SK-N-SH (cell line): ENCODE measurements at regions not wholly inside any gene's neighbourhood (a gene's known extent, or its start where the extent isn't known, plus 50 kb on each side); places are given as distances from the start of the nearest gene placed in this dataset.

ENCODE experiments used
- CTCF ChIA-PET: fragments of 300-600, 350-600 bp; formaldehyde crosslinking; extraction: SDS; loops from one replicate; lab custom pipeline; 2021; lab: Yijun Ruan, JAX
- POLR2A ChIA-PET: fragments of 350-600 bp; sonication (Branson Sonifier 250); formaldehyde crosslinking; extraction: SDS; loops from one replicate; lab custom pipeline; 2020; ENCODE audit warnings: antibody characterized with exemption, inconsistent platforms; lab: Yijun Ruan, JAX
- DNase-seq: peaks from one replicate; pipeline ENCODE4 v3.0.0; 2012
- H2AFZ ChIP-seq: fragments of 200-600 bp; sonication (generic); 2 replicates; pipeline ENCODE4 v1.8.1; 2016; ENCODE audit warnings: antibody characterized with exemption, mild to moderate bottlenecking, low read depth
- H3F3A ChIP-seq: fragments of 200-600 bp; sonication (generic); replicated peaks from 2 replicates; pipeline ENCODE3; 2016; ENCODE audit warnings: antibody characterized with exemption, mild to moderate bottlenecking; ENCODE audit not compliant: insufficient read depth
- H3K27ac ChIP-seq, 2 experiments: fragments of 200-500 bp in 1 of 2; fragments of 200-600 bp in 1 of 2; sonication (Bioruptor generic) in 1 of 2; sonication (generic), shearing (Covaris generic) in 1 of 2; 2 replicates each; pipeline versions ENCODE4 v1.5.1 to v1.6.1; 2014 to 2016; ENCODE audit warnings: low read depth in 2 of 2, inconsistent platforms in 1 of 2, low read length in 1 of 2, mild to moderate bottlenecking in 1 of 2, mixed read lengths in 1 of 2
- H3K27me3 ChIP-seq: fragments of 200-600 bp; sonication (generic), shearing (Covaris generic); 2 replicates; pipeline ENCODE4 v1.6.1; 2016; ENCODE audit warnings: mixed run types; ENCODE audit not compliant: insufficient read depth
- H3K36me3 ChIP-seq, 2 experiments: fragments of 200-500 bp in 1 of 2; fragments of 200-600 bp in 1 of 2; sonication (Bioruptor generic) in 1 of 2; sonication (generic) in 1 of 2; replicated peaks in 1 of 2; 2 replicates each; pipeline versions ENCODE3 to v1.5.1; 2014 to 2016; ENCODE audit warnings: low read length in 1 of 2, mild to moderate bottlenecking in 1 of 2; ENCODE audit not compliant: insufficient read depth in 2 of 2, control insufficient read depth in 1 of 2
- H3K4me1 ChIP-seq, 2 experiments: fragments of 200-500 bp in 1 of 2; fragments of 200-600 bp in 1 of 2; sonication (Bioruptor generic) in 1 of 2; sonication (generic), shearing (Covaris generic) in 1 of 2; 2 replicates each; pipeline versions ENCODE4 v1.5.1 to v1.6.1; 2014 to 2016; ENCODE audit warnings: low read depth in 1 of 2, low read length in 1 of 2, mixed run types in 1 of 2; ENCODE audit not compliant: insufficient read depth in 2 of 2, control insufficient read depth in 1 of 2
- H3K4me2 ChIP-seq: fragments of 200-600 bp; sonication (generic), shearing (Covaris generic); 2 replicates; pipeline ENCODE4 v1.6.1; 2017; ENCODE audit warnings: mixed run types
- H3K4me3 ChIP-seq, 2 experiments: fragments of 200-500 bp in 1 of 2; fragments of 200-600 bp in 1 of 2; sonication (Bioruptor generic) in 1 of 2; sonication (generic), shearing (Covaris generic) in 1 of 2; 2 replicates each; pipeline versions ENCODE4 v1.5.1 to v1.8.1; 2014 to 2016; ENCODE audit warnings: low read depth in 2 of 2, inconsistent platforms in 1 of 2, low read length in 1 of 2, mild to moderate bottlenecking in 1 of 2, mixed read lengths in 1 of 2, moderate library complexity in 1 of 2
- H3K79me2 ChIP-seq: fragments of 200-600 bp; sonication (generic); 2 replicates; pipeline ENCODE4 v1.8.1; 2017; ENCODE audit warnings: mild to moderate bottlenecking; ENCODE audit not compliant: insufficient read depth
- H3K9ac ChIP-seq: fragments of 200-600 bp; sonication (generic); 2 replicates; pipeline ENCODE4 v1.6.1; 2017; ENCODE audit warnings: mixed run types
- H3K9me2 ChIP-seq: fragments of 200-600 bp; sonication (generic); 2 replicates; pipeline ENCODE4 v1.6.1; 2017; ENCODE audit warnings: mixed run types
- H3K9me3 ChIP-seq: fragments of 200-600 bp; sonication (generic); 2 replicates; pipeline ENCODE4 v1.6.1; 2017; ENCODE audit warnings: mixed run types, mild to moderate bottlenecking, moderate library complexity
- H4K20me1 ChIP-seq: fragments of 200-600 bp; sonication (generic); 2 replicates; pipeline ENCODE4 v1.6.1; 2017; ENCODE audit warnings: mild to moderate bottlenecking, mixed run types; ENCODE audit not compliant: insufficient read depth
- ELF1 ChIP-seq: IDR thresholded peaks from 2 replicates; pipeline ENCODE4 v1.4.0; 2012
- EP300 ChIP-seq, 2 experiments: IDR thresholded peaks; 2 replicates each; pipeline versions ENCODE4 v1.4.0 to v1.6.1; 2012; ENCODE audit warnings: borderline replicate concordance in 1 of 2, low read depth in 1 of 2, low read length in 1 of 2
- EZH2phosphoT487 ChIP-seq: fragments of 200-600 bp; sonication (generic); IDR thresholded peaks from 2 replicates; pipeline ENCODE4 v1.6.1; 2017; ENCODE audit warnings: low read depth, mixed run types, mild to moderate bottlenecking, antibody characterized with exemption, moderate library complexity, borderline replicate concordance
- FOXJ3 ChIP-seq: sonication (generic); formaldehyde crosslinking; IDR thresholded peaks from 2 replicates; pipeline ENCODE4 v1.5.1; 2020; ENCODE audit warnings: mild to moderate bottlenecking, missing genetic modification reagents
- GABPA ChIP-seq: IDR thresholded peaks from 2 replicates; pipeline ENCODE4 v1.4.0; 2012; ENCODE audit warnings: low read depth, mild to moderate bottlenecking
- GATA2 ChIP-seq: sonication (generic); formaldehyde crosslinking; IDR thresholded peaks from 2 replicates; pipeline ENCODE4 v1.5.0; 2020; ENCODE audit warnings: mild to moderate bottlenecking, missing genetic modification reagents
- MEF2A ChIP-seq: IDR thresholded peaks from 2 replicates; pipeline ENCODE4 v1.4.0; 2012; ENCODE audit warnings: low read depth, borderline replicate concordance
- MXI1 ChIP-seq: IDR thresholded peaks from 2 replicates; pipeline ENCODE4 v1.6.1; 2012; ENCODE audit warnings: mild to moderate bottlenecking, low read depth, low read length, improper control_type of control experiment
- NRF1 ChIP-seq: IDR thresholded peaks from 2 replicates; pipeline ENCODE4 v1.6.1; 2012; ENCODE audit warnings: low read depth, mild to moderate bottlenecking, low read length
- RAD21 ChIP-seq: IDR thresholded peaks from 2 replicates; pipeline ENCODE4 v1.6.1; 2012; ENCODE audit warnings: mild to moderate bottlenecking, low read length
- RCOR1 ChIP-seq: fragments of 150-350 bp; IDR thresholded peaks from 2 replicates; pipeline ENCODE4 v1.6.1; 2017; ENCODE audit warnings: antibody characterized with exemption, low read length
- RFX5 ChIP-seq: IDR thresholded peaks from 2 replicates; pipeline ENCODE4 v1.6.1; 2012; ENCODE audit warnings: mild to moderate bottlenecking, improper control_type of control experiment, low read length
- RXRA ChIP-seq: IDR thresholded peaks from 2 replicates; pipeline ENCODE4 v1.4.0; 2012; ENCODE audit warnings: low read depth, mild to moderate bottlenecking, borderline replicate concordance
- SMC3 ChIP-seq: IDR thresholded peaks from 2 replicates; pipeline ENCODE4 v1.6.1; 2012; ENCODE audit warnings: low read depth, low read length, improper control_type of control experiment
- TAF1 ChIP-seq: IDR thresholded peaks from 2 replicates; pipeline ENCODE4 v1.6.1; 2012; ENCODE audit warnings: low read depth, mild to moderate bottlenecking, low read length, moderate library complexity, borderline replicate concordance
- TEAD4 ChIP-seq: IDR thresholded peaks from 2 replicates; pipeline ENCODE4 v1.4.0; 2012; ENCODE audit warnings: mild to moderate bottlenecking, borderline replicate concordance; ENCODE audit not compliant: insufficient read depth
- YY1 ChIP-seq: IDR thresholded peaks from 2 replicates; pipeline ENCODE4 v1.4.0; 2012; ENCODE audit warnings: low read depth, mild to moderate bottlenecking
- WGBS: methylation state at CpG from one replicate; pipeline ENCODE4 v1.1.6; 2017; ENCODE audit warnings: low lambda C conversion rate; 5-methylcytosine and 5-hydroxymethylcytosine counted together
- TF ChIP-seq, protein P1 (sequence below): IDR thresholded peaks from 2 replicates; pipeline ENCODE4; 2012
- TF ChIP-seq, protein P2 (sequence below): IDR thresholded peaks from 2 replicates; pipeline ENCODE4 v1.6.1; 2012; ENCODE audit warnings: mild to moderate bottlenecking, low read depth, low read length, moderate library complexity
- TF ChIP-seq, protein P3 (sequence below): IDR thresholded peaks from 2 replicates; pipeline ENCODE4 v1.4.0; 2012; ENCODE audit warnings: low read depth, borderline replicate concordance
- TF ChIP-seq, protein P4 (sequence below): fragments of 150-350 bp; IDR thresholded peaks from 2 replicates; pipeline ENCODE4 v1.6.1; 2016; ENCODE audit warnings: mild to moderate bottlenecking, low read depth, low read length
- TF ChIP-seq, protein P5 (sequence below): IDR thresholded peaks from 2 replicates; pipeline ENCODE4 v1.4.0; 2012; ENCODE audit warnings: low read depth

DNA sequence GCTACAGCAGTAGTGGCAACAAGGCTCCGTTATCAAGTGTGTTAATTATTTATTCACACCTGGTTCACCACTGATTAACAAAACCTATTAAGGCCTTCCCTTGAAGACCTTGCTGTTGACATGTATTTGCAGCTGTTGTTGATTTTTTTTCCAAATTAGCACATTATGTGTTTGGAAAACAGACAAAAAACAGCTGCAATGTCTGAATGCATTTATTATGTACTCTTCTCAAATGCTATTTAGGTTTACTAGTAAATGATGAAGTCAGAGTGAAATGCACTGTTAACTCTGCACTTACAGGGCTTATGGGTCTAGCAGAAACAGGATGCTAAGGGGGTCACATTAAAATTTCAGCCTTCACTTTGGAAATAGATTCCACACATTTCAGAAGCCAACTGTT lies 99.5 kb upstream of the PCDH7 start:
- H3K79me2 ChIP-seq, result no peaks in the 10 kb centered on the region
- H3F3A ChIP-seq, result no peaks in the 10 kb centered on the region
- H3K4me1 ChIP-seq, result no peaks in the 10 kb centered on the region; a peak in 1 of 4 replicates
- no peak for TF ChIP-seq FOXJ3 (CRISPR knock-in tag)
- TF ChIP-seq YY1, result no peak
- TF ChIP-seq ELF1, result no peak
- TF ChIP-seq TAF1, result no peak
- no peak for TF ChIP-seq MEF2A
- no peak for TF ChIP-seq RAD21
- TF ChIP-seq GABPA, result no peak
- TF ChIP-seq RFX5, result no peak
- no peaks in the 10 kb centered on the region for H3K9me3 ChIP-seq
- H3K27ac ChIP-seq, result no peak overlapping the region
- H3K36me3 ChIP-seq, result no peaks in the 10 kb centered on the region
- ChIA-PET CTCF (no interaction called here), POLR2A (no interaction called here)
- no peaks in the 10 kb centered on the region for H3K27me3 ChIP-seq
- 0% methylated on average over 1 of the region's 1 CpG for WGBS
- DNase-seq, result no peak
- H3K9ac ChIP-seq, result no peak overlapping the region
- no peak overlapping the region for H2AFZ ChIP-seq
- H4K20me1 ChIP-seq, result no peaks in the 10 kb centered on the region
- no peak overlapping the region for H3K4me3 ChIP-seq
- no peaks in the 10 kb centered on the region for H3K9me2 ChIP-seq
- no peak overlapping the region for H3K4me2 ChIP-seq

DNA sequence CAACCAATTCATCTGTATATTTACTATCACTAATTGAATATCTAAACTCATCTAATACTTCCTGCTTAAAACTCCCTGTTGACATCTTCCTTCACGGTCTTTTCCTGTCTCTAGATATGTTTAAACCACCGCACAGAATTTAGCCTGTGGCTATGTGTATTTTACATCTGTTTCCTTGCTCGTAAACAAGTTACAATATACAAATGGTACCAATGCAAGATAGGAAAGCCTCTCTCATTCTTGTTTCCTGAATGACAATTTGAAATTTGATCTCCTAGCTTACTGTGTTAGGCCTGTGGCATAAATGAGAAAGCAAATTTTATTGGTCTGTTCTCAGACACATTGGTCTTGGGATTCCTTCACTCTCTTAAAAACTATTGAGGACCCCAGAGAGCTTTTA lies 89.7 kb upstream of the PCDH7 start:
- Histone ChIP-seq H3K9me2 (no peaks in the 10 kb centered on the region), H3K9ac (no peak overlapping the region), H4K20me1 (no peaks in the 10 kb centered on the region), H3K36me3 (no peaks in the 10 kb centered on the region), H2AFZ (no peak overlapping the region), H3K4me1 (no peaks in the 10 kb centered on the region), H3K27ac (no peak overlapping the region), H3K4me2 (no peak overlapping the region), H3K27me3 (no peaks in the 10 kb centered on the region), H3F3A (no peaks in the 10 kb centered on the region), H3K4me3 (no peak overlapping the region), H3K79me2 (no peaks in the 10 kb centered on the region), H3K9me3 (no peaks in the 10 kb centered on the region)
- WGBS, result 2% methylated on average over 3 of the region's 3 CpGs
- DNase-seq, result no peak
- CTCF ChIA-PET, result no interaction called here
- TF ChIP-seq, protein P1, sequence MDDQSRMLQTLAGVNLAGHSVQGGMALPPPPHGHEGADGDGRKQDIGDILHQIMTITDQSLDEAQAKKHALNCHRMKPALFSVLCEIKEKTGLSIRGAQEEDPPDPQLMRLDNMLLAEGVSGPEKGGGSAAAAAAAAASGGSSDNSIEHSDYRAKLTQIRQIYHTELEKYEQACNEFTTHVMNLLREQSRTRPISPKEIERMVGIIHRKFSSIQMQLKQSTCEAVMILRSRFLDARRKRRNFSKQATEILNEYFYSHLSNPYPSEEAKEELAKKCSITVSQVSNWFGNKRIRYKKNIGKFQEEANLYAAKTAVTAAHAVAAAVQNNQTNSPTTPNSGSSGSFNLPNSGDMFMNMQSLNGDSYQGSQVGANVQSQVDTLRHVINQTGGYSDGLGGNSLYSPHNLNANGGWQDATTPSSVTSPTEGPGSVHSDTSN, result no peak
- TF ChIP-seq, protein P2, sequence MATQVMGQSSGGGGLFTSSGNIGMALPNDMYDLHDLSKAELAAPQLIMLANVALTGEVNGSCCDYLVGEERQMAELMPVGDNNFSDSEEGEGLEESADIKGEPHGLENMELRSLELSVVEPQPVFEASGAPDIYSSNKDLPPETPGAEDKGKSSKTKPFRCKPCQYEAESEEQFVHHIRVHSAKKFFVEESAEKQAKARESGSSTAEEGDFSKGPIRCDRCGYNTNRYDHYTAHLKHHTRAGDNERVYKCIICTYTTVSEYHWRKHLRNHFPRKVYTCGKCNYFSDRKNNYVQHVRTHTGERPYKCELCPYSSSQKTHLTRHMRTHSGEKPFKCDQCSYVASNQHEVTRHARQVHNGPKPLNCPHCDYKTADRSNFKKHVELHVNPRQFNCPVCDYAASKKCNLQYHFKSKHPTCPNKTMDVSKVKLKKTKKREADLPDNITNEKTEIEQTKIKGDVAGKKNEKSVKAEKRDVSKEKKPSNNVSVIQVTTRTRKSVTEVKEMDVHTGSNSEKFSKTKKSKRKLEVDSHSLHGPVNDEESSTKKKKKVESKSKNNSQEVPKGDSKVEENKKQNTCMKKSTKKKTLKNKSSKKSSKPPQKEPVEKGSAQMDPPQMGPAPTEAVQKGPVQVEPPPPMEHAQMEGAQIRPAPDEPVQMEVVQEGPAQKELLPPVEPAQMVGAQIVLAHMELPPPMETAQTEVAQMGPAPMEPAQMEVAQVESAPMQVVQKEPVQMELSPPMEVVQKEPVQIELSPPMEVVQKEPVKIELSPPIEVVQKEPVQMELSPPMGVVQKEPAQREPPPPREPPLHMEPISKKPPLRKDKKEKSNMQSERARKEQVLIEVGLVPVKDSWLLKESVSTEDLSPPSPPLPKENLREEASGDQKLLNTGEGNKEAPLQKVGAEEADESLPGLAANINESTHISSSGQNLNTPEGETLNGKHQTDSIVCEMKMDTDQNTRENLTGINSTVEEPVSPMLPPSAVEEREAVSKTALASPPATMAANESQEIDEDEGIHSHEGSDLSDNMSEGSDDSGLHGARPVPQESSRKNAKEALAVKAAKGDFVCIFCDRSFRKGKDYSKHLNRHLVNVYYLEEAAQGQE, result no peak
- TF ChIP-seq TAF1, result no peak
- TF ChIP-seq RCOR1, result no peak
- TF ChIP-seq, protein P3, sequence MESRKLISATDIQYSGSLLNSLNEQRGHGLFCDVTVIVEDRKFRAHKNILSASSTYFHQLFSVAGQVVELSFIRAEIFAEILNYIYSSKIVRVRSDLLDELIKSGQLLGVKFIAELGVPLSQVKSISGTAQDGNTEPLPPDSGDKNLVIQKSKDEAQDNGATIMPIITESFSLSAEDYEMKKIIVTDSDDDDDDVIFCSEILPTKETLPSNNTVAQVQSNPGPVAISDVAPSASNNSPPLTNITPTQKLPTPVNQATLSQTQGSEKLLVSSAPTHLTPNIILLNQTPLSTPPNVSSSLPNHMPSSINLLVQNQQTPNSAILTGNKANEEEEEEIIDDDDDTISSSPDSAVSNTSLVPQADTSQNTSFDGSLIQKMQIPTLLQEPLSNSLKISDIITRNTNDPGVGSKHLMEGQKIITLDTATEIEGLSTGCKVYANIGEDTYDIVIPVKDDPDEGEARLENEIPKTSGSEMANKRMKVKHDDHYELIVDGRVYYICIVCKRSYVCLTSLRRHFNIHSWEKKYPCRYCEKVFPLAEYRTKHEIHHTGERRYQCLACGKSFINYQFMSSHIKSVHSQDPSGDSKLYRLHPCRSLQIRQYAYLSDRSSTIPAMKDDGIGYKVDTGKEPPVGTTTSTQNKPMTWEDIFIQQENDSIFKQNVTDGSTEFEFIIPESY, result no peak
- TF ChIP-seq NRF1, result no peak
- no peak for TF ChIP-seq SMC3
- TF ChIP-seq, protein P4, sequence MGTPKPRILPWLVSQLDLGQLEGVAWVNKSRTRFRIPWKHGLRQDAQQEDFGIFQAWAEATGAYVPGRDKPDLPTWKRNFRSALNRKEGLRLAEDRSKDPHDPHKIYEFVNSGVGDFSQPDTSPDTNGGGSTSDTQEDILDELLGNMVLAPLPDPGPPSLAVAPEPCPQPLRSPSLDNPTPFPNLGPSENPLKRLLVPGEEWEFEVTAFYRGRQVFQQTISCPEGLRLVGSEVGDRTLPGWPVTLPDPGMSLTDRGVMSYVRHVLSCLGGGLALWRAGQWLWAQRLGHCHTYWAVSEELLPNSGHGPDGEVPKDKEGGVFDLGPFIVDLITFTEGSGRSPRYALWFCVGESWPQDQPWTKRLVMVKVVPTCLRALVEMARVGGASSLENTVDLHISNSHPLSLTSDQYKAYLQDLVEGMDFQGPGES, result no peak
- TF ChIP-seq RFX5, result no peak
- no peak for TF ChIP-seq EP300 (IDR thresholded peaks at IDR 0.05; ENCODE audit: borderline replicate concordance in 1 of 2, low read depth in 1 of 2, low read length in 1 of 2)
- no peak for TF ChIP-seq GATA2 (CRISPR knock-in tag)
- TF ChIP-seq YY1, result no peak
- TF ChIP-seq RXRA, result no peak
- TF ChIP-seq EZH2phosphoT487, result no peak
- TF ChIP-seq, protein P5, sequence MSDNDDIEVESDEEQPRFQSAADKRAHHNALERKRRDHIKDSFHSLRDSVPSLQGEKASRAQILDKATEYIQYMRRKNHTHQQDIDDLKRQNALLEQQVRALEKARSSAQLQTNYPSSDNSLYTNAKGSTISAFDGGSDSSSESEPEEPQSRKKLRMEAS, result no peak
- no peak for TF ChIP-seq TEAD4
- TF ChIP-seq MXI1, result no peak
- POLR2A ChIA-PET, result no interaction called here
